ENCODE measurements at regions not wholly inside any gene's neighbourhood (a gene's known extent, or its start where the extent isn't known, plus 50 kb on each side); places are given as distances from the start of the nearest gene placed in this dataset.
"Not testable (repeated sequence)": the region's sequence is repeated elsewhere in the genome, so short reads cannot be mapped to it uniquely, and the experiment has no call there.

GRCh38 chr17:63250830-63251229 lies 195.3 kb downstream of the CYB561 start:
- no peak for DNase-seq (ENCODE audit: low spot score)

DNA sequence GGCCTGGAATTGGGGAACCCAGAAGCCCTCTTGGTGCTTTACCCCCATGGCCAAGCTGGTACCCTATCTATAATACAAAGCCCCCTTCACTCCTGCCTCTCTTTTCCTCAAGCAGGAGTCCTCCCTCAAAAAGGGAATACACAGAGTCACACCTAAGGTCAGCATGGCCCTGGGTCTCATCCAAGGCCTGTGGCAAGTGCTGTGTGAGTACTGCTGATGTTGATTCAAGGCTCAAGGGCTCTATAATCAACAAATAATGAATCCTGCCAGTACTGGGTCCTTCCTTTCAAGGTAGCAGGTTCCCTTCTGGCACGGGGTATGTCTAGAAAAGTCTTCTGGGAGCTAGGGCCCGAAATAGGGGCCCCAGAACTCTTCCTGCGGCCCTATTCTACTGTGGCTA lies 187.3 kb downstream of the CYB561 start:
- no peak for DNase-seq (ENCODE audit: low spot score)

GRCh38 chr17:63262751-63263476 lies 183.2 kb downstream of the CYB561 start:
- DNase-seq (ENCODE audit: low spot score): no peak

DNA sequence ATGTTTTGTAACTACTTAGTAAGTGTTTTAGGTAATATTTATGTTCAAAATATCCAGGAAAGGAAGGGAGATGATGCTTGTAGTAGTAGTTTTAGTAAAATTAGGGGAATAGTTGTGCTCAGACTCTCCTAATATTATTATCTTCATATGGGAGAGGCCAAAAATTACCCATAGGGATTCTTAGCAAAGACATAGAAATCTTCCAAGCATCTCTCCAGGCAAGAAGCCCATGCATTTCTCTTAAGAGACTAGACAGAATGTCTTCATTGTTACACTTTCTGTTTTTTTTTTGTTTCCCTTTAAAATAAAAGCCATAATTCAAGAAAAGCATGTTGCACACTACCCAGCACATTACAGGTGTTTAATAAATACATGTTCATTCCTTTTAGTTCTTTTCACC lies 180.6 kb downstream of the CYB561 start:
- no peak for DNase-seq (ENCODE audit: low spot score)

GRCh38 chr17:63267846-63268245 lies 178.3 kb downstream of the CYB561 start:
- no peak for DNase-seq (ENCODE audit: low spot score)

DNA sequence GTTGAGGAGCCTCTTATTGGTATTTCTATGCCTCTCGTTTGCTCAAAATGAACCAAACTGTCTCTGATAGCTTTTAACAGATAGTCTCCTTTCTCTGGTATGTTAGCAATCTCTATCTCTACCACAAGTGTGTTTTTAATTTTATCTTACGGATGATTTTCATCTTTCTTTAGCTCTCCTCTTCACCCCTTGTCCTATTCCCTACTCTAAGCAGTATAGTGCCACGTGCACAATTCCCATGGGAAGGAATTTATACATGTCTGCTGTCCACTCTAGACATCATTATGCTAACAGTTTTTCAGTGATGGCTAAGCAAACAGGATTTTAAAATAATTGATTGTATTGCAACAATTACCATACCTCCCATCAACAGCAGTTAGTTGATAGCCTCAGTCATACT lies 177.3 kb downstream of the CYB561 start:
- DNase-seq (ENCODE audit: low spot score): no peak

- no peak for DNase-seq (ENCODE audit: low spot score)
Observed at GRCh38 chr17:63270610-63271009, 175.5 kb downstream of the CYB561 start.

- DNase-seq (ENCODE audit: low spot score): no peak
Observed at GRCh38 chr17:63274146-63274545, 172.0 kb downstream of the CYB561 start.

- DNase-seq (ENCODE audit: low spot score): no peak
Observed at GRCh38 chr17:63275318-63275970, 170.7 kb downstream of the CYB561 start.

DNA sequence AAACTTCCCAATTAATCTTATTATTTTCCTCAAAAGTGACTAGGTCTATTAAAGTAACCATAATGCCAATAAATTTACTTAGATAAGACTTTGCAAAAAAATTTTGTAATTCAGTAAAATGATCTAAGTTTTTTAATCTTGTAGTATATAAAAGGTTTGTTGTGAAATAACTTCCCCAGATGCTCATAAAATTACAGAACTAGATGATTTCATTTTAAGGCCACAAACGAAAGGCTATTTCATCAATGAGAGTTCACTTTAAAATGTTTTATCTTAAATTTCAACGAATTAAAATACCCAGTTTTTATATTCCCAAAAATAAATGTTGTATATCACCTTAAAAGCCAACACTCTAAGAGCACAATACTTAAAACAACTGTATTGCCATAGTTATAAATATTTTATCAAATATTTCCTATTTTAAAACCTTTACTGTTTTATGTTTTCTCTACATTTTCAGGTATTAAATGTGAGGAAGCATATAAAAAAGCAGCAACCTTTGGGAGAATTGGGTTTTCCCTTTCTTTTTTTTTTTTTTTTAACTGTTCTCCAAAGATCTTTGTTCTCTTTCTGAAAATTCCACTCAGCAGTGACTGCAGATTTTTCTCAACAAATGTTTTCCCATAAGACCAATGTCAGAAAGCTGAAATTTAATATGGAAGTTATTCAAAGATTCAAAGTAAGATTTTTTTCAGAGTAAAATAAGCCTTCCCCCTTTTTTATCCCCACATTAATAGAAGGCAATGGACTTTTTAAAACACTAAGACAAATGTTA lies 169.9 kb downstream of the CYB561 start:
- DNase-seq (ENCODE audit: low spot score): no peak

- no peak for DNase-seq (ENCODE audit: low spot score)
Observed at GRCh38 chr17:63276821-63277220, 169.3 kb downstream of the CYB561 start.

GRCh38 chr17:63277629-63278028 lies 168.5 kb downstream of the CYB561 start:
- no peak for DNase-seq (ENCODE audit: low spot score)

DNA sequence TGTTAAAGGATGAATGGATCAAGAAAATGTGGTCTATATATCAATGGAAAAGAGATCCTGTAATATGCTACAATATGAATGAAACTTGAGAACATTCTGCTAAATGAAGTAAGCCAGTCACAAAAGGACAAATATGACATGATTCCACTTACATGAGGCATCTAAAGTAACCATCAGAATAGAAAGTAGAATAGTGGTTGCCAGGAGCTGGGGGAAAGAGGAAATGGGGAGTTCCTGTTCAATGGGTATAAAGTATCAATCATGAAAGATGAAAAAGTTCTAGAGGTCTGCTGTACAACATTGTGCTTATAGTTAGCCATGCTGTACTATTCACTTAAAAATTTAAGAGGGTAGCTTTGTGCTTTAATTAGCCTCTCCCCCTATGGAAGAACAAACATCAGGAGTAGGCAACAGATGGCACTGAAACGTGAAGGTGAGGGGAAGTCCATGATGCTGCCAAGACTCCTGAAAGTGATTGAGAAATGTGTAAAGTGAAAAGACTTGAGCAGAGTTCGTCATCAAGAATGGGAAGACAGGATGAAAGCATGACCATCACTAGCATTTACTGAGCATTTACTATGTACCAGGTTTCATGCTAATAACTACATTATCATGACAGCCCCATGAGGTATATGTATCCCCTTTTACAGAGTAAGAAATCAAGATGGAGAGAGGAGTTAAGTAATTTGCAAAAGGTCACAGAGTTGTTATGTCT lies 167.2 kb downstream of the CYB561 start:
- no peak for DNase-seq (ENCODE audit: low spot score)

GRCh38 chr17:63279498-63280230 lies 166.4 kb downstream of the CYB561 start:
- no peak for DNase-seq (ENCODE audit: low spot score)

- no peak for DNase-seq (ENCODE audit: low spot score)
Observed at GRCh38 chr17:63282455-63282854, 163.7 kb downstream of the CYB561 start.

- no peak for DNase-seq (ENCODE audit: low spot score)
Observed at GRCh38 chr17:63285551-63285950, 160.6 kb downstream of the CYB561 start.

- DNase-seq (ENCODE audit: low spot score): no peak
Observed at GRCh38 chr17:63286254-63286653, 159.9 kb downstream of the CYB561 start.

- not testable (repeated sequence) for DNase-seq (ENCODE audit: low spot score)
Observed at GRCh38 chr17:63287006-63287405, 159.1 kb downstream of the CYB561 start.

DNA sequence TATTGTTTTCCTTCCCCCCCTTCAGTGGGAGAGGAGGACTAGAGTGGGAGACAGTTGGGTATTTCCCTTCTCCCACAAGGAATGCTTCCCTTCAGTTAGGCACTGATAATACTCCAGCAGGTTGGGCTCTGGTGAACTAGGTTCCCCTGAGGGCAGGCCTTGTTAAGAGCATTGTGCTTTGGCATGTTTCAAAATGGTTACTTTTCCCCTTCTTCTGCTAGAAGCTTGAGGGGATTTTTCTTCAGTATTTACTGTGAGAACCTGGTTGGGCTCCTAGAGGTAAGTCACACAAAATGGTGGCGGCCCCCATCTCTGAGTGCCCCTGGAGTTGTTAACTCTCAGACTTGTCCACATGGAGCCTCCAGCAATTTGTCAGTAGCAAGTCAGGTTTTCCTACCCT lies 156.2 kb downstream of the CYB561 start:
- DNase-seq (ENCODE audit: low spot score): no peak

GRCh38 chr17:63290351-63290750 lies 155.8 kb downstream of the CYB561 start:
- no peak for DNase-seq (ENCODE audit: low spot score)

GRCh38 chr17:63290784-63291183 lies 155.3 kb downstream of the CYB561 start:
- no peak for DNase-seq (ENCODE audit: low spot score)

All from SK-N-DZ (cell line).